Neural progenitor cell (in vitro differentiated cells): ENCODE measurements at regions not wholly inside any gene's neighbourhood (a gene's known extent, or its start where the extent isn't known, plus 50 kb on each side); places are given as distances from the start of the nearest gene placed in this dataset.

Experiments used
- DNase-seq: peaks from one replicate; pipeline ENCODE4 v3.0.0-alpha.2; 2016; ENCODE audit warnings: low spot score
- H2AFZ ChIP-seq: fragments of 200-600 bp; sonication (generic); replicated peaks from 2 replicates; pipeline ENCODE4 v1.6.1; 2016; ENCODE audit warnings: antibody characterized with exemption
- H3F3A ChIP-seq: fragments of 200-600 bp; sonication (generic); 2 replicates; pipeline ENCODE4 v1.6.1; 2016; ENCODE audit warnings: antibody characterized with exemption, low read depth
- H3K27ac ChIP-seq: fragments of 200-600 bp; sonication (generic); 2 replicates; pipeline ENCODE4 v1.5.1; 2016; ENCODE audit warnings: mild to moderate bottlenecking
- H3K27me3 ChIP-seq: fragments of 200-600 bp; sonication (generic); 2 replicates; pipeline ENCODE4 v1.6.1; 2016; ENCODE audit warnings: mild to moderate bottlenecking, moderate library complexity
- H3K36me3 ChIP-seq: fragments of 200-600 bp; sonication (generic); 2 replicates; pipeline ENCODE4 v1.5.1; 2016
- H3K4me1 ChIP-seq: fragments of 200-600 bp; sonication (generic); 2 replicates; pipeline ENCODE4 v1.6.1; 2016; ENCODE audit warnings: mixed run types
- H3K4me2 ChIP-seq: fragments of 200-600 bp; sonication (generic); 2 replicates; pipeline ENCODE4 v1.6.1; 2016
- H3K4me3 ChIP-seq: fragments of 200-600 bp; sonication (generic); 2 replicates; pipeline ENCODE4 v1.5.1; 2016
- H3K79me2 ChIP-seq: fragments of 200-600 bp; sonication (generic); 2 replicates; pipeline ENCODE4 v1.6.1; 2016; ENCODE audit warnings: low read depth
- H3K9ac ChIP-seq: fragments of 200-600 bp; sonication (generic); 2 replicates; pipeline ENCODE4 v1.6.1; 2016
- H3K9me3 ChIP-seq: fragments of 200-600 bp; sonication (generic); 2 replicates; pipeline ENCODE4 v1.5.1; 2016; ENCODE audit warnings: low read depth
- H4K20me1 ChIP-seq: fragments of 200-600 bp; sonication (generic); 2 replicates; pipeline ENCODE4 v1.6.1; 2016; ENCODE audit warnings: low read depth
- H3K27ac Mint-ChIP-seq: 3 replicates; pipeline ENCODE4 v1.8.0; 2021; ENCODE audit warnings: mixed read lengths
- H3K27me3 Mint-ChIP-seq: 2 replicates; pipeline ENCODE4 v1.8.0; 2022; ENCODE audit warnings: low read depth, mild to moderate bottlenecking, inconsistent platforms, moderate library complexity, mixed read lengths; ENCODE audit not compliant: insufficient read depth
- H3K36me3 Mint-ChIP-seq: 3 replicates; pipeline ENCODE4 v1.8.0; 2021; ENCODE audit warnings: mixed read lengths
- H3K4me1 Mint-ChIP-seq: 3 replicates; pipeline ENCODE4 v1.8.0; 2021; ENCODE audit warnings: mixed read lengths
- H3K4me3 Mint-ChIP-seq: 3 replicates; pipeline ENCODE4 v1.8.0; 2021; ENCODE audit warnings: mild to moderate bottlenecking, moderate library complexity, mixed read lengths
- H3K9me3 Mint-ChIP-seq: 3 replicates; pipeline ENCODE4 v1.8.0; 2020; ENCODE audit warnings: mixed read lengths
- EZH2 ChIP-seq: fragments of 200-600 bp; sonication (generic); IDR thresholded peaks from 2 replicates; pipeline ENCODE4 v1.6.1; 2017; ENCODE audit warnings: antibody characterized with exemption, mild to moderate bottlenecking, moderate library complexity
- EZH2phosphoT487 ChIP-seq: fragments of 200-600 bp; sonication (generic); IDR thresholded peaks from 2 replicates; pipeline ENCODE4 v1.6.1; 2017; ENCODE audit warnings: antibody characterized with exemption
- TF ChIP-seq, protein P1 (sequence below): fragments of 200-600 bp; sonication (generic); IDR thresholded peaks from 2 replicates; pipeline ENCODE4 v1.5.1; 2017; ENCODE audit warnings: antibody characterized with exemption, mild to moderate bottlenecking

DNA sequence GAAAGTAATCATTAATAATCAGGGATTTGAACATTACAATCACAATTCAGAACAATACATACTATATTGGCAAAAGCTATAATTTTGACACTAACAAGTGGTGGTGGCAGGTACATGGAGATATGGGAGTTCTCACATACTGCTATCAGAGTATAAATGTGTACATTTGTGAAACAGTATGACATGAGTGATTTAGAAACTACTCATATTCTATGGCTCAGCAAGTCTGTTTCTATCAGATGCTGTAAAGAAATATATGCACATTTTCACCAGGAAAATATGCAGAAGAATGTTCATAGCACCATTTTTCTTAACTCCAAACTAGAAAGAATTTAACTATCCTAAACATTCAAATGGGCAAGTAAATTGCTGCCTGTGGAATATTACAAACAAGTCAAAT, 620.0 kb downstream of the SH2D4B start:
- Mint-ChIP-seq H3K4me1 (no peaks in the 10 kb centered on the region), H3K36me3 (no peaks in the 10 kb centered on the region), H3K9me3 (no peaks in the 10 kb centered on the region), H3K4me3 (no peak overlapping the region), H3K27me3 (no peaks in the 10 kb centered on the region), H3K27ac (no peak overlapping the region)
- H3K36me3 ChIP-seq, result no peaks in the 10 kb centered on the region
- H3K9ac ChIP-seq, result no peak overlapping the region
- no peaks in the 10 kb centered on the region for H3F3A ChIP-seq
- H3K4me1 ChIP-seq, result no peaks in the 10 kb centered on the region
- H3K27me3 ChIP-seq, result no peaks in the 10 kb centered on the region
- no peaks in the 10 kb centered on the region for H4K20me1 ChIP-seq
- H2AFZ ChIP-seq, result no peak overlapping the region
- H3K4me3 ChIP-seq, result no peak overlapping the region
- no peak for DNase-seq
- no peak overlapping the region for H3K27ac ChIP-seq
- no peak overlapping the region for H3K4me2 ChIP-seq
- no peaks in the 10 kb centered on the region for H3K9me3 ChIP-seq
- H3K79me2 ChIP-seq, result no peaks in the 10 kb centered on the region
- TF ChIP-seq, protein P1, sequence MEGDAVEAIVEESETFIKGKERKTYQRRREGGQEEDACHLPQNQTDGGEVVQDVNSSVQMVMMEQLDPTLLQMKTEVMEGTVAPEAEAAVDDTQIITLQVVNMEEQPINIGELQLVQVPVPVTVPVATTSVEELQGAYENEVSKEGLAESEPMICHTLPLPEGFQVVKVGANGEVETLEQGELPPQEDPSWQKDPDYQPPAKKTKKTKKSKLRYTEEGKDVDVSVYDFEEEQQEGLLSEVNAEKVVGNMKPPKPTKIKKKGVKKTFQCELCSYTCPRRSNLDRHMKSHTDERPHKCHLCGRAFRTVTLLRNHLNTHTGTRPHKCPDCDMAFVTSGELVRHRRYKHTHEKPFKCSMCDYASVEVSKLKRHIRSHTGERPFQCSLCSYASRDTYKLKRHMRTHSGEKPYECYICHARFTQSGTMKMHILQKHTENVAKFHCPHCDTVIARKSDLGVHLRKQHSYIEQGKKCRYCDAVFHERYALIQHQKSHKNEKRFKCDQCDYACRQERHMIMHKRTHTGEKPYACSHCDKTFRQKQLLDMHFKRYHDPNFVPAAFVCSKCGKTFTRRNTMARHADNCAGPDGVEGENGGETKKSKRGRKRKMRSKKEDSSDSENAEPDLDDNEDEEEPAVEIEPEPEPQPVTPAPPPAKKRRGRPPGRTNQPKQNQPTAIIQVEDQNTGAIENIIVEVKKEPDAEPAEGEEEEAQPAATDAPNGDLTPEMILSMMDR, result no peak

DNA sequence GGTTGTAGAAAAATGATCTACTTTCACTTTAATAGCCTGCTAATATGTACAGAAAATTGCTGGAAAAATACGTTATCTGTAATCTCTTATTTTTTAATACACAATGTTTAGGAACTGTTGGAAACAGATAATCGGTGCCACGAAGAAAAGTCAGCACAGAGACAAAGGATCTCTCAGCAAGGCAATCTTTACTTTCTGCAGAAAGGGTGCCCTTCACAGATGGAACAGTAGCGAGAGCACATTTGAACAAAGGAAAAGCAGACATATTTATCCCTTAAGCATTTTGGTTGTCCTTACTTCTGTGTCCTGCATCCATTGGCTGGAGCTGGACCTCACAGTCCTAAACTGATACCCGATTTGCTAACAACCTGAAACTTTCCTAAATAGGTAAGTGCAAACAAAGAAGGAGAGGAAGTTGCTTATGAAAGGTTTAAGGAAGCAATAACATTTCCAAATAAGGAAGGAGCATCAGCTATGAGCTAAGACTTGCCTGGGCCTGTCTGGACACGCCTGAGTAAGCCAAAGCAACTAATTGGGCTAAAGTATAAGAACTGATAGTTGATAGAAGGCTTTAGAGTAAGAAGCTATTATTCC, 640.0 kb downstream of the SH2D4B start:
- Mint-ChIP-seq H3K36me3 (no peaks in the 10 kb centered on the region), H3K4me3 (no peak overlapping the region)
- no peak overlapping the region for H3K4me3 ChIP-seq

DNA sequence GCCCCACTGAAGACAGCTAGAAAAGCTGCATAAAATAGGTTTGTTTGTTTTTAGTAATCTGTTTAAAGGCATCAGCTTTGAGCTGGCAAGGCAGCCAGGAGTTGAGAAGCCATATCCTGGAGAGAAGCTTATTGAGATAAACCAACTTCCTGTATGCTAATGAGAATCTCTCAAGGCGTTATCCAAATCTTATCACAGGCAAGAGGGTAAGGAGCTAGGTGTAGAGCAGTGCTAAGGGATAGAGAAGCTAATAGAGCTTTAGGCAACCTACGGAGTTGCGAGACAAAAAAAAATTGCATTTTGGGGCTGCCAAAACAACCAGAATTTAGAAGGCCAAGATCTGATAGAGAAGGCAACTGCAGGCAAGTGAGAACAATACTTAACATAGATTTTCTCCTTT, 641.6 kb downstream of the SH2D4B start:
- peak overlapping the region; percentile 75 for H2AFZ ChIP-seq
- H3K27me3 Mint-ChIP-seq, result no peaks in the 10 kb centered on the region
- H3K27ac ChIP-seq, result no peak overlapping the region
- H3K79me2 ChIP-seq, result no peaks in the 10 kb centered on the region
- H3K9ac ChIP-seq, result no peak overlapping the region
- no peaks in the 10 kb centered on the region for H3K4me1 ChIP-seq
- H3F3A ChIP-seq, result no peaks in the 10 kb centered on the region
- H3K9me3 ChIP-seq, result no peaks in the 10 kb centered on the region
- no peak for DNase-seq
- TF ChIP-seq EZH2phosphoT487 (no peak), EZH2 (no peak)
- TF ChIP-seq, protein P1, result no peak
- H3K27me3 ChIP-seq, result no peaks in the 10 kb centered on the region
- H3K36me3 Mint-ChIP-seq, result no peaks in the 10 kb centered on the region
- no peaks in the 10 kb centered on the region for H3K4me1 Mint-ChIP-seq
- H4K20me1 ChIP-seq, result no peaks in the 10 kb centered on the region
- no peak overlapping the region for H3K4me3 ChIP-seq
- H3K4me2 ChIP-seq, result no peak overlapping the region
- no peaks in the 10 kb centered on the region for H3K36me3 ChIP-seq
- no peak overlapping the region for H3K4me3 Mint-ChIP-seq
- no peaks in the 10 kb centered on the region for H3K9me3 Mint-ChIP-seq
- H3K27ac Mint-ChIP-seq, result no peak overlapping the region

More for the DNA sequence above, 640.0 kb downstream of the SH2D4B start:
- Mint-ChIP-seq H3K27ac (no peak overlapping the region), H3K4me1 (no peaks in the 10 kb centered on the region), H3K27me3 (no peaks in the 10 kb centered on the region), H3K9me3 (no peaks in the 10 kb centered on the region)
- TF ChIP-seq EZH2phosphoT487 (no peak), EZH2 (no peak)
- TF ChIP-seq, protein P1, result no peak
- DNase-seq, result no peak
- Histone ChIP-seq H3K27ac (no peak overlapping the region), H3K4me1 (no peaks in the 10 kb centered on the region), H3K36me3 (no peaks in the 10 kb centered on the region), H4K20me1 (no peaks in the 10 kb centered on the region), H3K9ac (no peak overlapping the region), H3K4me2 (no peak overlapping the region), H3K9me3 (no peaks in the 10 kb centered on the region), H3K79me2 (no peaks in the 10 kb centered on the region), H2AFZ (peak overlapping the region; percentile 79), H3F3A (no peaks in the 10 kb centered on the region), H3K27me3 (no peaks in the 10 kb centered on the region)
